ENCODE measurements at regions not wholly inside any gene's neighbourhood (a gene's known extent, or its start where the extent isn't known, plus 50 kb on each side); places are given as distances from the start of the nearest gene placed in this dataset.

- no peak for DNase-seq
Measured at GRCh38 chr5:87853541-87853940, 415.1 kb downstream of the TMEM161B start.

DNA sequence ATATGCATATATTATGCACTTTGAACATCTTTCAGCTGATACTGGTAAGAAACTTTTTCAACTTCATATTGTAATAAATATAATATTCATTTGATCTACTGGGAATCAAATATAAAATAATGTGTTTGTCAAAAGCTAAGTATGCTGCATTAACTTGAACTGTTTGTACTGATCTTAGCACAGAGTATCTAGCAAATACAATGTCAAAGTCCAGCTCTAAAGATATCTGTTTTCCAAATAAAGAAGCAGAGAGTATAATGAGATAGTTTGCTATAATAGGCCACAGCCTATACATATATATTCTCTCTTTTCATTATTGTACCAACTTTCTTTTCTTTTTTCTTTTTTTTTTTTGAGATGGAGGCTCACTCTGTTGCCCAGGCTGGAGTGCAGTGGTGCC, 417.0 kb downstream of the TMEM161B start:
- DNase-seq: no peak

DNA sequence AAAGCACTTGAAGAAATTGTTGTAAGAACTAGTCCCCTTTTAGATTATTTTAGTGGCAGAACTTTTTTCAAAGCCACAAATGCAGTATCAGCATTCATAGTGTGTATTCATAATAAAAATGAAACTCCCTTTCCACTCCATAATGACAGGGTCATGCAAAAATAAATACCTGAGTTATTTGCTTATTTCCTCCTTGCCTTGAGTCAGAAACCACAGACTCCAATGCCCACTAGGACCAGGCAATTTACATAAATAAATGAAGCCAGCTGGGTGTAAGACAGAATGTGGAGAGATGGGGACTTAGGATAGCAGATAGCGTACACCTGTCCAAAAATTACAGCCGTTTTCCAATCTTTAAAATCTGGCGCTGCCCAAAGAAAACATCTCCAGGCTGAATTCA, 417.8 kb downstream of the TMEM161B start:
- peak; percentile 32 for DNase-seq

- DNase-seq: no peak
Measured at GRCh38 chr5:87845734-87846133, 422.9 kb downstream of the TMEM161B start.

DNA sequence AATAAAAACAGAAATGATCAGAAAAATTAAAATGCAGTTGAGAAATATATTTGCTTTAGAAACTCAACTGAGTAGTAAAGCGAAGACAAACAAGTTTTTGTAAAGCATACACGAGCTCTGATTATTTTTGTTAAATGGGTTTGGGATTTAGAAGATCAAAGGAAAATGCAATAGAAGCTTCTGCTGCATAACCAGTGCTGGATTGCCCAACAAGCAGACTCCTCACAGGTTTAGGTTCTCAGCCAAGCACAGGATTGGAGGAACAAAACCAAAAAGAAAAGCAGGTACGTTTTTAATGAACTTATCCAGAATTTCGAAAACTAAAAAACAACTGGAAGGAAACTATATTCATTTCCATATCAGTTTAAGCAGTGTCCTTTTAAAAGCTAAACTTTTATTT, 423.8 kb downstream of the TMEM161B start:
- no peak for DNase-seq

GRCh38 chr5:87844449-87844848, 424.2 kb downstream of the TMEM161B start:
- DNase-seq: no peak

DNA sequence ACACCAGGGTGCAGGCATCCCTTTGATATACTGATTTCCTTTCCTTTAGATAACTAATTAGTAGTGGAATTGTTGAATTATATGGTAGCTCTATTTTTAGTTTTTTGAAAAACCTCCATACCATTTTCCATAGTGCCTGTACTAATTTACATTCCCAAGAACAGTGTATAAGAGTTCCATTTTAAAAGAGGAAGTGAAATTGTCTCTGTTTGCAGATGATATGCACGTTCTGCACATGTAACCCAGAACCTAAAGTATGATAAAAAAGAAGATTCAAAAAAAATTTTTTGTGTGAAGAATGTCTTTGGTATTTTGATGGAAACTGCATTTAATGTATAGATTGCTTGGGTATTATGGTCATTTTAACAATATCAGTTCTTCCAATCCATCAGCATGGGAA, 424.0 kb upstream of the CCNH start:
- DNase-seq: peak; percentile 8

- no peak for DNase-seq
Measured at GRCh38 chr5:87831499-87831898, 418.8 kb upstream of the CCNH start.

DNA sequence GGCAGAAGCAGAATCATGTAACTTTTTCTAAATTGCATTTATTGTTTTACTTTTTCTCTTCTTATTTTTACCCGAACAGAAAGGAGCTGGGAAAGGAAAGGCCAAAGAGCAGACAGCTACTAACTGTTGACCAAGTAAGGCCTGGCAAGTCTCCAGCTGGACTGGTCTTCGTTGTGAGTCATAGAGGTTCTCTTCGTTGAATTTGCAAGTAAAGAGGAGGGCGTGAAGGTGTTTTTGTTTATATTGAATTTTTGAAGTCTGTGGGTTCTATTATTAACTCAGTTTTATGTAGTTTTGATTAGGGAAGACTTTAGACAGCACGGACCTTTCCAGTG, 416.5 kb upstream of the CCNH start:
- DNase-seq: peak; percentile 63

DNA sequence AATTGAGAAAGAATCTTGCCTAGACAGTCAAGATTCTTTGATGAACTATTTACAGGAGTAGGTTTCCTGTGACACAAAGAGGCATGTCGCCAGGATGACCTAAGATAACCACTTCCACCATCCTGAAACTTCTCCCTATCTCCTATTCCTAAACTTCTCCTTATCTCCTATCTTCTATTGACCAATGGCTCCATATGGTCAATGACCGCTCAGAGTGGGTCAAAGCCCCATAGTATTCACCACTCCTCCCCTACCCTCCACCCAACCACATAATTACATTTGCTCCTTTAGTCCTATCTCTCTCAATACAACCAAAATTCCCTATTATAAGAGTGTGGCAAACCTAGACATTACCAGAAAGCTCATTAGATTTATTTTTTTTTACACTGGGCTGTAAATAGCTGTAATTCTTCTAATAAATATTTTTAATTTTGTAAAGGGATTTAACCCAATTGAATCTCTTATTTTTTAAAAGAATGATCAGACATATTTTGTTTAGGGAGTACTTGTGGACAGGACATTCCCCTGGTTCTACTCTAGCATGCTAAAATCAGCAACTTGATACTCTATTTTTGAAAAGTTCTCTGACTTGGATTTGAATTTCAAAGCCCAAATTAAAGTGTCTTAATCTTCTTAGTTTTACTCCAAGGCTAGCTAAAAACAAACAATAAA, 416.0 kb upstream of the CCNH start:
- DNase-seq: no peak

DNA sequence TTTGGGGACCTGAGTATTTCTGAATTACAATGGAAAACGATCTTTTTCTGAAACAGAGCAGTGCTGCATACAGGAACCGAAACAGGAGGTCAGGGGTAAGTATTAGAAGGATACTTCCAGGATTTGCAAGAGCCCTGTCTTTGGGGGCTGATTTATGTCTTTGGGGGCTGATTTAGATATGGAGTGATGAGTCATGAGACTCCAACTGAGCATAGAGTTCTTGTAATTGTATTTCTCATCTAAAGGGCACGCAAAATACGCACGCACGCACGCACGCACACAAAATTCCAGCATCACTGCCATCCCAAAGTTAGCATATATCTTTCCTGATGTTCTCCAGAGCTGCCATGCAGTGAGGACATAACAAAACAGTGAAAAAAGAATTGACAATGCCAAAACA, 414.8 kb upstream of the CCNH start:
- DNase-seq: no peak

GRCh38 chr5:87826507-87826906, 413.8 kb upstream of the CCNH start:
- no peak for DNase-seq

GRCh38 chr5:87825583-87825982, 412.9 kb upstream of the CCNH start:
- no peak for DNase-seq

- DNase-seq: no peak
Measured at GRCh38 chr5:87807783-87808182, 395.1 kb upstream of the CCNH start.

GRCh38 chr5:87803352-87803751, 390.6 kb upstream of the CCNH start:
- no peak for DNase-seq

- DNase-seq: no peak
Measured at GRCh38 chr5:87791869-87792268, 379.1 kb upstream of the CCNH start.

GRCh38 chr5:87788416-87788815, 375.7 kb upstream of the CCNH start:
- DNase-seq: no peak

DNA sequence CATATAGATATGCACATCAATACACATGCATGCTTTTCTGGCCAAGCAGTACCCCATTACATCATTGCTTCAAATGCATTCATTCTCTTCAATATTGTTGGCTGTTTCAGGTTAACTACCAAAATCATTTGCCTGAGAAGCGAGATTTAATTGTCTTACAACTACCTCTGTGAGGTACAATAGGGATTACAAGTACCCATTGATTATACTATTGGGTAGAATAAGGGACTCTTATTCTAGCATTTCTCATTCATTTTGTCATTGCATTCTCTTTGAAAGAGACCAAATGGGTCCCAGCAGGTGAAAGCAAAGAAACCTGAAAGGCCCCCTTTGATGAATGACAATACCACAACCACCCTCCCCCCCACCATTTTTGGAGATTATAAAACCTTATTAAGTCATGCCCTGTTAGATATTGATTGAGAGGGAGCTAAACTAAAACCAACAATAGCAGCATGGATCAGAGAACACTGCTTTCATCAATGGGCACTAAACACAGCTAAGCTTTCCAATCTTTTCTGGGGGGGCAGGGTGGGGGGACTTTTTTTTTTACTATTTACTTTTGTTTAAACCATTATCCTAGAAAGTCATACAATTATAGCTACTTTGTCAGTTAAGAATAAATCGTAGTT, 375.0 kb upstream of the CCNH start:
- DNase-seq: no peak

GRCh38 chr5:87787086-87787485, 374.4 kb upstream of the CCNH start:
- no peak for DNase-seq

- no peak for DNase-seq
Measured at GRCh38 chr5:87786471-87786870, 373.7 kb upstream of the CCNH start.

DNA sequence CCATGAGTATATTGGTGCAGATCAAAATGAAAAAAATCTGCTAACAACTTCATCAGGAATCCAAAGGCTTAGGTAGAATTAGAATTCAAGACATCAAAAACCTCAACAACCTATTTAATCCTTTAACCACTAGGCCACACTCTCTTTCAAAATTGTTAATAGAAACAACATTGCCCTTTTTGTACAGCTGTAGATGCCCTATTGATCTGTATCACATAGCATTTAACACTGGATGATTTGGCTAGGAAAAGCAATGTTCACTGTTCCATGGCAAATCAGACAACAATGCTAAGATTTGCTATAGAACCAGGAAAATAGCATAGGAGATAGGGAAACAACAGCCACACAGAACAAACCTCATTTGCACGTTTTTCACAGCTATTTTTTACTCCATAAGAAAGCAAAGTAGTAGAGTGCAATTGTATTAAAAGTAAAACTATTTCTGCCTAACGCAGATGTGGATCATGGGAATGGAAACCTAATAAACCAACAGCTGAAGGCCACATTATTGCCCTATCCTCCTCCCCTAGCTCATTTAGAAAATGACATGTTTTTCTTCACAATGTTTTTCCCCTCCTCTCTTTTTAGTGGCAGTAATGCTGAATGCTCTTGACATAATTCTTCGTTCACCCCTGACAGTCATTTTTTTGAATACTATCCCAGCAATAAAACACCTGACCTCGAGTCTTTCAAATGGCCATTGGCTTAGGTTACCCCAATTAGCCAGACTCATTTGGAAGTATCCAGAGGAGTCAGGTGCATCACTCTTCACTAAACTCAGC, 373.0 kb upstream of the CCNH start:
- no peak for DNase-seq

DNA sequence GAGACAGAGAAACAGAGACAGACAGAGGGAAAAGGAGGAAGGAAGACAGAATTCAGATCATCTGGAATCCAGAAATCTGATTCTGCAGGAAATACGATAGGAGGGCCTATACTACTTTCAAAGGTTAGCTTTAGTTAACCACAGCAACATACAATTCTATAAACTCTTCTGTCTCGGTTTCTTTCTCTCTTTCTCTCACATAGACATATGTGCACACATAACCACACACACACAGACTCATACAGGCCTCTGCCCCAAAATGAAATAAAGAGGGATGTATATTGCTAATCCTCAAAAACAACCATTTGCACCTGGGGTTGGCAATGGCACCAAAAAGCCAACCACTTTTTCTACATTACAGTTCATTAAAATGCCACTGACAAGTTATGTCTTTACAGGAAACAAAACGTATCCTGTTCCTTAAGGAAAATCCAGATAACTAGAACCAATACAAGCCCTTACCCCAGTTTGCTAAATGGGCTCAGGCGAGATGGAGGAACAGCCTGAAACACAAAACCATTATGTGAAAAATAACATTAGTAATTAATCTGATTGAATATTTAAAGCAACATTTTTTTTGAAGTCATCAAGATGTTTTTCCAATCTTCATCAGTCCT, 372.3 kb upstream of the CCNH start:
- no peak for DNase-seq

GRCh38 chr5:87784311-87784710, 371.6 kb upstream of the CCNH start:
- DNase-seq: no peak

GRCh38 chr5:87782916-87783315, 370.2 kb upstream of the CCNH start:
- no peak for DNase-seq

Data from RPMI8226 (cell line).